HG03521 (cell line): ENCODE measurements at regions not wholly inside any gene's neighbourhood (a gene's known extent, or its start where the extent isn't known, plus 50 kb on each side); places are given as distances from the start of the nearest gene placed in this dataset.
"Not testable (repeated sequence)": the region's sequence is repeated elsewhere in the genome, so short reads cannot be mapped to it uniquely, and the experiment has no call there.

ENCODE experiments used
- ATAC-seq: cut with Tn5 transposase; IDR thresholded peaks from one replicate; pipeline ENCODE4 v1.9.1; 2021; ENCODE audit warnings: mild to moderate bottlenecking, moderate library complexity; ENCODE audit not compliant: unreplicated experiment

- ATAC-seq, result no peak
Measured at GRCh38 chr3:519026-519425, 322.5 kb downstream of the CHL1 start.

DNA sequence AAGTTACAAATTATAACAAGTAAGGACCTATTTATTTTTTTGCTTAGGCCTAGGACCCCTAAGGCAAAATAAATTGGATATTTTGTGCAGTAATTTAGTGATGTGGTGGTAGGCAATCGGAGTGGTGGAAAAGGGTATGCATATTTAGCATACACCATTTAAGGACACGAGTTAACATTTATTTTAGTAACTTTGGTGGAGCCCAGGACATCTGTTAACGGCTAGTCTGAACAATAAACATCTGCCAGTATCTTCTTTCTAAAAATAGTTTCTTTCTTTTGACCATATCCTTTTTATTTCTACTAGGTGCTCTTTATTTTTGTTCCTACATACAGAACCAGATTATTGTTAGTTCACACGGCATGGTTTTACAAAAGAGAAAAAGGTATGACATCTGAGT, 326.3 kb downstream of the CHL1 start:
- ATAC-seq, result no peak

DNA sequence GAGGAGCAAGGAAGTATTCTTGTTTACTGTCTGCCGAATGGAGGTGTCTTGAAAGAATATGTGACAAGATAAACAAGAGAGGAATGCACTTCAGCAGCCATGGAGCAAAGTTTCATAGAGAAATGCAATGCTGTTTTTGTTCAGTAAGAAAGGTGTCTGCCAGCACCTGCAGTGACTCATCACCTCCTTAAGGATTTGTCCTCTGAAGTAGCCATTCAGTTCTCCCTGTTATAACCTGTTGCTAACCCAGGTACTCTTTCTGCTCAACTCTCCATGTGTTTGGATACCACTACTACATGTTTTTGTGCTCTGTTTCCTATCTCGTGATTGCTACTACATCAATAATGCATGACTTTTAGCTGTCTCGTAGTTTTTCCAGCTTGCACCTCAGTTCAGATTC, 328.9 kb downstream of the CHL1 start:
- no peak for ATAC-seq

GRCh38 chr3:535566-536416, 339.2 kb downstream of the CHL1 start:
- ATAC-seq, result no peak

DNA sequence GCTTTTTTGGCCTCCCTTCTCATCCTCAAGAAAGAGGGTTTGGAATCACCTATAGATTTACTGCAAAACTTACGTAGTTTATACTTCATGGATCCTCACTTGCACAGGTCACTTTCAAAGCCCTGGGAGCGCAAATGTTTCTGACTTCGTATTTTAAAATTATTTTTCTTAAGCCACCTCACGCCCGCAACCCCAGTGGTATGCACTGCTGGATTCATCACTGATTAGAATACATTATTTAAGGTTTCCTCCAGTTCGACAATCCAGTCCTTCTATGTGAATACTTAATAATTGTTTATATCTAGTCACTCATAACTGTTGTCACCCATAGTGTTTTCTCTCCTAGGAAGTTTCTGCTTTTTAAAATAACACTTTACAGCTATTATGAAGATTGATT, 339.9 kb downstream of the CHL1 start:
- no peak for ATAC-seq

- ATAC-seq, result no peak
Measured at GRCh38 chr3:541062-541801, 344.7 kb downstream of the CHL1 start.

GRCh38 chr3:542021-542420, 345.5 kb downstream of the CHL1 start:
- ATAC-seq, result no peak

GRCh38 chr3:549636-550035, 353.1 kb downstream of the CHL1 start:
- ATAC-seq, result no peak

DNA sequence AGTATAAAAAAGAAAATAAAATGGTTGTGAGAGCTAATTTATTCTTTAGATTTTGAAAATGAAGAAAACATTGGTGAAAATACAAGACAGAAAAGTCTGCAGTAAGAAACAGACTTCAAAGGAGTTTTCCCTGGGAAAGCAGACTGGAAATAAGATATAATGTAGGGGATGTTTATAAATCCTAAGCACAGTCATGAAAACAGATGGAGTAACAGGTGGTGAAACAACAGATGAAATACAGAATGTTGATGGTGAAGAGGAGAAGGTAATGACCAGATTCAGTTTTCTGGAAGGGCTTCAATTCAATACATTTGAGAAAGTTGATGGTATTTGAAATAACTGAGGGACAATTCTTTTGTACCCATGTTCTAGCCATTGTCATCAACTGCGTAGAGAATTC, 353.9 kb downstream of the CHL1 start:
- no peak for ATAC-seq

DNA sequence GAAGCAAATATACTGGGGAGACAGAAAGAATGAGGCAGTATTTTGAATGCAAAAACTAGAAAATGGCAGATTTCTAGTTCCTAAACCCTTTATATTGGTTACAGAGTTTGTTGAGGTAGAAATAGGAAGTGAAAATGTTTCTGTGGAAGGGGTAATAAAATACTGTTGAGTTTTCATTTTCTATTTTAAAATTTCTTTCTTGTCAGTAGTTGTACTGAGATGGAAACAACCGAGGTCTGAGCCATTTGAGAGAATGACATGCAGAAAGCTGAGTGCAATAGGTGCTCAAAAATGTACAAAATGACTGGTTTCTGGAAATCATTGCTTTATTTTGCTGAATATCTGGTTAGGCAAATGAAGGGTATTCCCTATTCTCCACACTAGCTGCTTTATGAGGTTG, 361.4 kb downstream of the CHL1 start:
- peak; percentile 94 for ATAC-seq

GRCh38 chr3:567488-568185, 371.1 kb downstream of the CHL1 start:
- ATAC-seq, result no peak

- ATAC-seq, result not testable (repeated sequence)
Measured at GRCh38 chr3:579529-579928, 383.0 kb downstream of the CHL1 start.

DNA sequence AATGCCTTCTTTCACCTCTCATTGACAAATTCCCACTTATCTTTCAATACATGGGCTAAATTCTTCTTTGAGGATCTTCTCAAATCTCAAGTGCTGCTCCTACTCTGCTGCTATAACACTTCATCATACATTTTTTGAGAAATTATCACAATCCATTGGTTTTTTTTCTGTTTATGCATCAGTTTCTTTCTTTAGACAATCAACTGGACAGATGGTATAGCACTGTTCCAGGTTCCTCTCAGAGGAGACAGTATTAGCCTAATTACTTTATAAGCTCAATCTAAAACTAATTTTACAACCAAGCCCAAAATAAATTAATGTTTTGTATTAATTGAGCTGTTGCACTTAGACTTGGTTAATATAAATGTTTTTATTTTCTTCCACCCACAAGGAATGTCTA, 392.5 kb downstream of the CHL1 start:
- ATAC-seq, result not testable (repeated sequence)

DNA sequence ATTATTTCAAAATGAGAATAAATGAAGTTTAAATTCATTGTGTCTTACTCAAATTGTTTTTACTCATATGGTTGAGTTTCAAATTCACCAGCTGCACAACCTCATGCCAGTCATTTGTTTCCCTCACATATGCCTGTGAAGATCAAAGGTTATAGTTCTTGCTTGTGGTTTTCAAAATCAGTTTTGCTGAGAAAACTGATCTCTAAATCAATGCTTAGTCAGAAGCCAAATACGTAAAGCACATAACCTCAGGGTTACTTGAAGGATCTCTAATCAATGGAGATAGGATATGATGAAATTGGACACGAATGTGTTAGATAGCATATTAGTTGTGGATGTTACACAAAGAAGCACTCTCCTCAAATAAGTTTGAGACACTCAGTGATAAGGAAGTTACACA, 400.7 kb downstream of the CHL1 start:
- ATAC-seq, result not testable (repeated sequence)

- not testable (repeated sequence) for ATAC-seq
Measured at GRCh38 chr3:597746-598145, 401.2 kb downstream of the CHL1 start.

DNA sequence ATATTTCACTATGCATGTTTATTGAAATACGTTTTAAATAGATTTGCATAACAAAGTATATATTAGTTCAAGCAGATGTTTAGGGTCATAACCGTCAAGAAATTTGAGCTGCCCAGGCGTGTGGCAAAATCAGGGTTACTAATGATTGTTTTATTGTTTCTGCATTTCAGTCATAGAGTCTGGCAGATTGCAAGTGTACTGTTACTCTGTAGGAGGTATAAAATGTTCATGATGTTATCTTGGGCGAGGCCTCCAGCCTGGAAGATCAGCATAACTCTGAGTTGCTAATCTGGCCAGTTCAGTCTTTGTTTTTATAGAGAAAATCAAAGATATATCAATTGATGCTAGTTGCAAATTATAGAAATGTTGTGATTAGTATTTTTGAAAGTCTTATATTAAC, 410.9 kb downstream of the CHL1 start:
- not testable (repeated sequence) for ATAC-seq

- ATAC-seq, result no peak
Measured at GRCh38 chr3:621714-622113, 425.2 kb downstream of the CHL1 start.

- ATAC-seq, result no peak
Measured at GRCh38 chr3:622314-622713, 425.8 kb downstream of the CHL1 start.

DNA sequence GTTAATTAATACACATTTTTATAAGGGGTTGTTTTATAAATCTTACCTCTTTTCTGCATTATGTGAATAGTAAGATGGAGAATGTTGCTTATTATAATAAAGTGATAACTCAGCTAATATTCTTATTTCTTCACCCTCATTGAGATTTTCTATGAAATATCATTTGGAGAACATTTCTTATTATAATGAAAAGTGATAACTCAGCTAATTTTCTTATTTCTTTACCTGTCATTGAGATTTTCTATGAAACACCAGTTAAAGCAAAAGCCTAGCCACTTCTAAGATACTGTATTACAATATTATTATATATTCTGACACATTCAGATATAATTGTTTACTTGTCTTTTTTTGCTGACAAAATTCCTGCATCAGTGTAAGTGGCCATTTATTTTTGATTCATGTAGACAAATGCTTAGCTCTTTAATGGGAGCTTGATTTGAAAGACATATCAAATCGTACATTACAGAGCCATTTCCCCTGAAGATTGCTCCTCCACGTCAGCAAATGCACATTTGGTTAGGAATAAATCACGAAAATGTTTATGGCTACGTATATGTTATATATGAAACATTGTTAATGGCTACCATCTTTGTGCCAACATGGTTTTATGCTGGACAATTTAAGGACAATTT, 427.5 kb downstream of the CHL1 start:
- ATAC-seq, result no peak

GRCh38 chr3:632571-633170, 436.1 kb downstream of the CHL1 start:
- ATAC-seq, result no peak

DNA sequence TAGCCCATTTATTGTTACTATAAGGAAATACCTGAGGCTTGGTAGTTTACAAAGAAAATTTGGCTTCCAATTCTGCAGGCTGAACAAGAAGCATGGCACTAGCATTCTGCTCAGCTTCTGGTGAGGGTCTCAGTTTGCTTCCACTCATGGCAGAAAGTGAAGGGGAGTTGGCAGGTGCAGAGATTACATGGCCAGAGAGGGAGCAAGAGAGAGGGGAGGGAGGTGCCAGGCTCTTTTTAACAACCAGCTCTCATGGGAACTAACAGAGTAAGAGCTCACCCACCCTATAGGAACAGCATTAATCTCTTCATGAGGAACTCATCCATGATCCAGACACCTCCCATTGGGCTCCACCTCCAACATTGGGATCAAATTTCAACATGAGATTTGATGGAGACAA, 437.9 kb downstream of the CHL1 start:
- no peak for ATAC-seq
